Colonic mucosa (tissue), 4 donors: ENCODE measurements at regions not wholly inside any gene's neighbourhood (a gene's known extent, or its start where the extent isn't known, plus 50 kb on each side); places are given as distances from the start of the nearest gene placed in this dataset.
A peak's percentile ranks its signal among the peaks of the same experiment; 100 is the strongest.
"Not testable (repeated sequence)": the region's sequence is repeated elsewhere in the genome, so short reads cannot be mapped to it uniquely, and the experiment has no call there.

ENCODE experiments used
- DNase-seq: peaks from one replicate; pipeline ENCODE4 v3.0.0-alpha.2; 2020
- H3K27ac ChIP-seq: fragments of 200-600 bp; one replicate; pipeline ENCODE4 v1.8.0; 2021
- H3K27me3 ChIP-seq: fragments of 200-600 bp; one replicate; pipeline ENCODE4 v1.8.0; 2021
- H3K36me3 ChIP-seq: fragments of 200-600 bp; one replicate; pipeline ENCODE4 v1.8.0; 2021
- H3K4me1 ChIP-seq: fragments of 200-600 bp; one replicate; pipeline ENCODE4 v1.8.0; 2021; ENCODE audit warnings: mild to moderate bottlenecking
- H3K4me3 ChIP-seq: fragments of 200-600 bp; one replicate; pipeline ENCODE4 v1.8.0; 2021
- H3K9ac ChIP-seq, 2 donors: one replicate each; pipeline ENCODE4 v1.7.0; 2013; ENCODE audit warnings: control low read depth in 2 of 2, low read depth in 2 of 2, low read length in 2 of 2
- H3K9me3 ChIP-seq: fragments of 200-600 bp; one replicate; pipeline ENCODE4 v1.8.0; 2021
- intact Hi-C: fragments of 100-400 bp; cut with DNase I; formaldehyde crosslinking; loops from one replicate; pipeline ENCODE4 v1.14.1; 2022
- TF ChIP-seq, protein P1 (sequence below): fragments of 200-600 bp; IDR thresholded peaks from one replicate; pipeline ENCODE4 v1.8.0; 2022; ENCODE audit warnings: antibody characterized with exemption, mild to moderate bottlenecking
- donor health status: healthy.
- donor health status: DM: no; HTN: no; CAD: no.
- donor health status: DM: no; HTN: no; CAD: no.

DNA sequence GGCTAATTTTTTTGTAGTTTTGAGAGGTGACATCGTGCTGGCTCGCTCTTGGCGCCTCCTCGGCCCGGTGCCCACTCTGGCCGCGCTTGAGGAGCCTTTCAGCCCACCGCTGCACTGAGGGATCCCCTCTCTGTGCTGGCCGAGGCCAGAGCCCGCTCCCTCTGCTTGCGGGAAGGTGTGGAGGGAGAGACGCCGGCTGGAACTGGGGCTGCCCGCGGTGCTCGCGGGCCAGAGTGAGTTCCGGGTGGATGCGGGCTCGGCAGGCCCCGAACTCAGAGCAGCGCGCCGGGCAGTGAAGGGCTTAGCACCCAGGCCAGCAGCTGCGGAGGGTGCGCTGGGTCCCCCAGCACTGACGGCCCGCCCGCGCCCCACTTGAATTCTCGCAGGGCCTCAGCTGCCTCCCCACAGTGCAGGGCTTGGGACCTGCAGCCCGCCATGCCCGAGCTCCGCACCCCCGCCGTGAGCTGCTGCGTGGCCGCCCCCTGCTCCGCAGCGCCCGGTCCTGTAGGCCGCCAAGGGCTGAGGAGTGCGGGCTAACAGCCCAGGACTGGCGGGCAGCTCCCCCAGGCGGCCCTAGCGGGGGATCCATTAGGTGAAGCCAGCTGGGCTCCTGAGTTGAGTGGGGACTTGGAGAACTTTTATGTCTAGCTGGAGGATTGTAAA lies 113.2 kb upstream of the ZSWIM2 start:
- Histone ChIP-seq H3K4me1 (no peaks in the 10 kb centered on the region), H3K9ac (no peak overlapping the region), H3K9me3 (no peaks in the 10 kb centered on the region), H3K27ac (no peak overlapping the region), H3K36me3 (no peaks in the 10 kb centered on the region), H3K27me3 (no peaks in the 10 kb centered on the region), H3K4me3 (no peak overlapping the region)
- no peak for DNase-seq
- intact Hi-C loops: no loop called here
- TF ChIP-seq, protein P1, sequence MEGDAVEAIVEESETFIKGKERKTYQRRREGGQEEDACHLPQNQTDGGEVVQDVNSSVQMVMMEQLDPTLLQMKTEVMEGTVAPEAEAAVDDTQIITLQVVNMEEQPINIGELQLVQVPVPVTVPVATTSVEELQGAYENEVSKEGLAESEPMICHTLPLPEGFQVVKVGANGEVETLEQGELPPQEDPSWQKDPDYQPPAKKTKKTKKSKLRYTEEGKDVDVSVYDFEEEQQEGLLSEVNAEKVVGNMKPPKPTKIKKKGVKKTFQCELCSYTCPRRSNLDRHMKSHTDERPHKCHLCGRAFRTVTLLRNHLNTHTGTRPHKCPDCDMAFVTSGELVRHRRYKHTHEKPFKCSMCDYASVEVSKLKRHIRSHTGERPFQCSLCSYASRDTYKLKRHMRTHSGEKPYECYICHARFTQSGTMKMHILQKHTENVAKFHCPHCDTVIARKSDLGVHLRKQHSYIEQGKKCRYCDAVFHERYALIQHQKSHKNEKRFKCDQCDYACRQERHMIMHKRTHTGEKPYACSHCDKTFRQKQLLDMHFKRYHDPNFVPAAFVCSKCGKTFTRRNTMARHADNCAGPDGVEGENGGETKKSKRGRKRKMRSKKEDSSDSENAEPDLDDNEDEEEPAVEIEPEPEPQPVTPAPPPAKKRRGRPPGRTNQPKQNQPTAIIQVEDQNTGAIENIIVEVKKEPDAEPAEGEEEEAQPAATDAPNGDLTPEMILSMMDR: no peak

DNA sequence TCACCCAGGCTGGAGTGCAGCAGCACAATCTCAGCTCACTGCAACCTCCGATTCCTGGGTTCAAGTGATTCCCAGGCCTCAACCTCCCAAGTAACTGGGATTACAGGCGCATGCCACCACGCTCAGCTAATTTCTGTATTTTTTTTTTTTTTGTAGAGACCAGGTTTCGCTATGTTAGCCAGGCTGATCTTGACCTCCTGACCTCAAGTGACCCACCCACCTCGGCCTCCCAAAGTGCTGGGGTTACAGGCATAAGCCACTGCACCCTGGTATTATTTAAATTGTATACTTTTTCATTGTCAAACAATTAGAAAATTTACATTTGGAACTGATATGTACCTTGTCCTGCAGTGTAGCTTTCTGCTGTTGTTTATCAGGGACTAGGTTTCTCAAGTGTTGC lies 111.3 kb upstream of the ZSWIM2 start:
- DNase-seq: peak; percentile 0
- not testable (repeated sequence) for H3K4me3 ChIP-seq

DNA sequence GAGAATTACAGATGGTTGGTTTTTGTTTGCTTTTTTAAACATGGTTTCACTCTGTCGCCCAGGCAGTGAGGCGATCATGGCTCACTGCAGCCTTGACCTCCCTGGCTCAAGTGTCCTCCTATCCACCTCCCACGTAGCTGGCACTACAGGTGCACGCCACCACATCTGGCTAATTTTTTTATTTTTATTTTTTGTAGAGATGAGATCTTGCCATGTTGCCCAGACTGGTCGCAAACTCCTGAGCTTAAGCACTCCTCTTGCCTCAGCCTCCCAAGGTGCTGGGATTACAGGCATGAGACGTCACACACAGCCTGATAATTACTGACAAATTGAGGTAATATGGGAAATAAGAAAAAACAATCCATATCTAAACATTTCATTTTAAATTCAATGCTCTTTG lies 110.5 kb upstream of the ZSWIM2 start:
- TF ChIP-seq, protein P1: no peak
- no peak overlapping the region for H3K4me3 ChIP-seq
- peak; percentile 7 for DNase-seq
- intact Hi-C loops: no loop called here
- H3K4me1 ChIP-seq: no peaks in the 10 kb centered on the region
- H3K27ac ChIP-seq: no peak overlapping the region
- H3K36me3 ChIP-seq: no peaks in the 10 kb centered on the region
- H3K9me3 ChIP-seq: no peaks in the 10 kb centered on the region
- no peaks in the 10 kb centered on the region for H3K27me3 ChIP-seq
- H3K9ac ChIP-seq: no peak overlapping the region

More for the DNA sequence above, 111.3 kb upstream of the ZSWIM2 start:
- H3K9ac ChIP-seq, intact Hi-C loops, H3K27ac ChIP-seq, H3K4me1 ChIP-seq, H3K27me3 ChIP-seq, H3K9me3 ChIP-seq, H3K36me3 ChIP-seq: not testable (repeated sequence)

DNA sequence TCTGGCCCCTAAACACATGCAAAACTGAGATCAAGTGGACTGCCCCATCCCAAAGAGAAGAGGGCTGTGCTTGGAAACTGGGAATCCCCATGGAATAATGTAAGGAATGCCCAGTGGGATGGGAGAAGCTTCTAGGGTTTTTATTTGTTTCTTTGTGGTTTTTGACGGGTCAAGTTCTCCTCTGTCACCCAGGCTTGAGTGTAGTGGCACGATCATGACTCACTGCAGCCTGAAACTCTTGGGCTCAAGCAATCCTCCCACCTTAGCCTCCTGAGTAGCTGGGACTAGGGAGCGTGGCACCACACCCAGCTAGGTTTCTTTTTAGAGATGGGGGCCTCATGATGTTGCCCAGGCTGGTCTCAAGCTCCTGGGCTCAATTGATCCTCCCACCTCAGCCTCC lies 101.7 kb upstream of the ZSWIM2 start:
- Histone ChIP-seq H3K36me3 (no peaks in the 10 kb centered on the region), H3K27ac (no peak overlapping the region), H3K4me3 (no peak overlapping the region), H3K9me3 (no peaks in the 10 kb centered on the region), H3K27me3 (no peaks in the 10 kb centered on the region), H3K4me1 (no peaks in the 10 kb centered on the region), H3K9ac (no peak overlapping the region)
- intact Hi-C loops: no loop called here
- no peak for DNase-seq
- TF ChIP-seq, protein P1: no peak

DNA sequence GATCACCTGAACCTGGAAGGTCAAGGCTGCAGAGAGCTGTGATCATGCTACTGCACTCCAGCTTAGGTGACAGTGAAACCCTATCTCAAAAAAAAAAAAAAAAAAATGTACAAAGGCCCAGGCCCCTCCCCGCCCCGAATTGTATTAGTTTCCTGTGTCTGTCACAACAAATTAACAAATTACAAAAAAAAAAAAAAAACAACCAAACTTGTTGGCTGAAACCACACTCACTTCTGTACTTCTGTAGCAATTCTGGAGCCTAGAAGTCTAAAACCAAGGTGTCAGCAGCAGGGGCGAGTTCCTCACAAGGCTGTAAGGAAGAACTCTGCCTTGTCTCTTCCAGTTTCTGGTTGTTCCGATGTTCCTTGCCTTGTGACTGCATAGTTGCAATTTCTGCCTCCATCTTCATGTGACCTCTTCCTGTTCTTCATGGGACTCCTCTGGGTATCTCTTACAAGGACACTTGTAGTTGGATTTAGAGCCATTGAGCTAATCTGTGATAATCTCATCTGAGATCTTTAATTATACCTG lies 100.8 kb upstream of the ZSWIM2 start:
- Histone ChIP-seq H3K9me3 (no peaks in the 10 kb centered on the region), H3K9ac (no peak overlapping the region), H3K27ac (no peak overlapping the region), H3K4me1 (no peaks in the 10 kb centered on the region), H3K4me3 (no peak overlapping the region), H3K36me3 (no peaks in the 10 kb centered on the region), H3K27me3 (no peaks in the 10 kb centered on the region)
- intact Hi-C loops: no loop called here
- TF ChIP-seq, protein P1: no peak
- no peak for DNase-seq

DNA sequence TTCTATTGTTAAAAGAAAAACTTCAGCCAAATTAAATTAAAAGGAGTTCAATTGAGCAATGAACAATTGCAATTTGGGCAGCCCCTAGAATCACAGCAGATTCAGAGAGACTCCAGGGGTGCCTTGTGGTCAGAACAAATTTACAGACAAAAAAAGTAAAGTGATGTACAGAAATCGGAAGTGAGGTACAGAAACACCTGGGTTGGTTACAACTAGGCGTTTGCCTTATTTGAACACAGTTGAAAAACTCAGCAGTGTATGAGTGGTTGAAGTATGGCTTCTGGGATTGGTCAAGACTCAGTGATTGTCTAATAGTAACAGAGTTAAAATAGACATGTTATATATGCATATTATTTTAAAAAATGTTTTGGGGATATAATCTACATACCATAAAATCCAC lies 98.5 kb upstream of the ZSWIM2 start:
- Histone ChIP-seq H3K27ac (no peak overlapping the region), H3K36me3 (no peaks in the 10 kb centered on the region), H3K9me3 (no peaks in the 10 kb centered on the region), H3K27me3 (no peaks in the 10 kb centered on the region), H3K4me3 (no peak overlapping the region), H3K4me1 (no peaks in the 10 kb centered on the region), H3K9ac (no peak overlapping the region)
- intact Hi-C loops: no loop called here
- TF ChIP-seq, protein P1: no peak
- DNase-seq: no peak
